Fibroblast of pulmonary artery (primary cell): ENCODE measurements at regions not wholly inside any gene's neighbourhood (a gene's known extent, or its start where the extent isn't known, plus 50 kb on each side); places are given as distances from the start of the nearest gene placed in this dataset.
"Not testable (repeated sequence)": the region's sequence is repeated elsewhere in the genome, so short reads cannot be mapped to it uniquely, and the experiment has no call there.

ENCODE experiments used
- DNase-seq: peaks from one replicate; pipeline ENCODE4 v3.0.0-alpha.2; 2010; ENCODE audit warnings: low read depth
- H3K4me3 ChIP-seq: replicated peaks from 2 replicates; pipeline ENCODE4 v1.5.1; 2011; ENCODE audit warnings: low read depth, mild to moderate bottlenecking, control low read depth, low read length, moderate library complexity
- CTCF ChIP-seq: IDR thresholded peaks from 2 replicates; pipeline ENCODE4 v1.5.1; 2011; ENCODE audit warnings: mild to moderate bottlenecking, control low read depth, low read length, inconsistent platforms; ENCODE audit errors: missing control alignments

DNA sequence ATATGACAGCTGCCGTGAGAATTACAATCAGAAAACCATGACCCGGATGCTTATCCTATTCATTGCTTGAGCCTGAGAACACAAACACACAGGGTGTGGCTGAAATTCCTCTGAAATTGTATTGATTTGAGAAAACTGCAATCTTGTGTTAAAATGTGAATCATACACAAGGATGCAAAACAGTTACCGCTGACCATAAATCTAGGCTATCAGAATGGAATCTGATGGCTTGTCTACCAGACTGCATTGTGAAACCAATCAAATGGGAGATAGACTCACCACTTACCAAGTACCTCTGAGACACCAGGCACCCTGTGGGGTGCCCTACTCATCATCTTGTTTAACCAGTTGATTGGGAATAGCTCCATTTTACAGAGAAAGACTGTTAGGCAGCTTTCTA lies 188.7 kb upstream of the MSX2 start:
- no peak for TF ChIP-seq CTCF
- no peak for DNase-seq

DNA sequence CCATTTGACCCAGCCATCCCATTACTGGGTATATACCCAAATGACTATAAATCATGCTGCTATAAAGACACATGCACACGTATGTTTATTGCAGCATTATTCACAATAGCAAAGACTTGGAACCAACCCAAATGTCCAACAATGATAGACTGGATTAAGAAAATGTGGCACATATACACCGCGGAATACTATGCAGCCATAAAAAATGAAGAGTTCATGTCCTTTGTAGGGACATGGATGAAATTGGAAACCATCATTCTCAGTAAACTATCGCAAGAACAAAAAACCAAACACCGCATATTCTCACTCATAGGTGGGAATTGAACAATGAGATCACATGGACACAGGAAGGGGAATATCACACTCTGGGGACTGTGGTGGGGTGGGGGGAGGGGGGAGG lies 184.6 kb upstream of the MSX2 start:
- not testable (repeated sequence) for H3K4me3 ChIP-seq, DNase-seq

More for the DNA sequence above, 188.7 kb upstream of the MSX2 start:
- H3K4me3 ChIP-seq, result no peak overlapping the region

GRCh38 chr5:174542037-174542436 lies 182.3 kb upstream of the MSX2 start:
- no peak overlapping the region for H3K4me3 ChIP-seq
- DNase-seq, result no peak
- no peak for TF ChIP-seq CTCF

- no peak overlapping the region for H3K4me3 ChIP-seq
- no peak for DNase-seq
- TF ChIP-seq CTCF, result no peak
These were observed 181.9 kb upstream of the MSX2 start for GRCh38 chr5:174542471-174542870.

DNA sequence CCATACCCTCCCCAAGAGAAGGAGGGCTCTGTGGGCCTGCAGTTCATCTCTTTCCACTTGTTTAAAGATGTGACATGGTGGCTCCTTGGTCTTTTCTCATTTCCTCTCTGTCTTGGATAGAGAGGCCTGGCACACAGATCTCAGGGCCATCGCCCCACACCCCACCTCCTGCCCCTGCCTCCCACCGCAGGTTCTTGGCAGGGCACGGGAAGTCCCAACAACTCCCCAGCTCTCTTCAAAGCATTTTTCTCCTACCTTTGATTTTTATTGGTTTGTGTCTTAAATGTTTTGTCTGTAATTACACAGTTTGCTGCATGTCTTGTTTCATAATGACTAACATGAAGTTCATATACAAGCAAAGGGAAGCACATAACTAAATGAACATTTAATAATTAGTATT lies 178.5 kb upstream of the MSX2 start:
- TF ChIP-seq CTCF, result no peak
- DNase-seq, result no peak
- H3K4me3 ChIP-seq, result no peak overlapping the region

DNA sequence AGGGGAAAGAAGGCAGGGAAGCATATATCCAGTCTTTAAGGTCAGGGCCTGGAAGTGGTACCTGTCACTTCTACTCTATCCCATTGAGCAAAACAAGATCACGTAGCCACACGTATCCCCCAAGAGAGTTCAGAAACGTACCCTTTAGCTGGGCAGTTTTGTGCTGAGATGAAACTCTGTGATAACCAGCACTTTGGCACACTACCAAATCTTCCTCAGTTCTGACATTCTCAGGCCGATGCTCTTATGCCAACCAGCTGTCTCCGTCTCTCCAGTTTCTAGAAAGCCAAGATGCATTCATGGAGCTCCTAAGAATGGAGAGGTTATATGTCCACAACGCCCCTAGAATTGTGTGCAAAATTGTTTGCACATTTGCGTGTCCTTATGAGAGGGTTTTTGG lies 176.6 kb upstream of the MSX2 start:
- TF ChIP-seq CTCF, result no peak
- no peak overlapping the region for H3K4me3 ChIP-seq
- no peak for DNase-seq

DNA sequence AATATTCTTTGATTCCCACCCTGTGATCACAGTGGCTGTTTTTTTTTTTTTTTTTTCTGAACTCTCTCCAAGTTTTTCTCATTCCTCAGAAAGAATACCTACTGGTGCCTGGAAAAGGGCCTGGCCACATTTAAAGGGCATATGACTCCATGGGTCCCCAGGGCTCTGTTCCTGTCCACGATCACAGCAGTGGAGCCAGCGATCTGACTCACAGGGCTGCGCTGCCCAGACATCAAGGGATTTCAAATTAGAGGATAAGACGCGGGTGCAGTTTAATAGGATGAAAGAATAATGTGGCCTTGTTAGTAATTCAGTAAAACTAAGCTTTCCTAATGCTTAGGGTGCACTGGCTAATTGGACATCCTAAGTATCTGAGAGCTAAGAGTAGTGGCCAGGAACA lies 175.1 kb upstream of the MSX2 start:
- TF ChIP-seq CTCF, result no peak
- DNase-seq, result no peak
- H3K4me3 ChIP-seq, result no peak overlapping the region

DNA sequence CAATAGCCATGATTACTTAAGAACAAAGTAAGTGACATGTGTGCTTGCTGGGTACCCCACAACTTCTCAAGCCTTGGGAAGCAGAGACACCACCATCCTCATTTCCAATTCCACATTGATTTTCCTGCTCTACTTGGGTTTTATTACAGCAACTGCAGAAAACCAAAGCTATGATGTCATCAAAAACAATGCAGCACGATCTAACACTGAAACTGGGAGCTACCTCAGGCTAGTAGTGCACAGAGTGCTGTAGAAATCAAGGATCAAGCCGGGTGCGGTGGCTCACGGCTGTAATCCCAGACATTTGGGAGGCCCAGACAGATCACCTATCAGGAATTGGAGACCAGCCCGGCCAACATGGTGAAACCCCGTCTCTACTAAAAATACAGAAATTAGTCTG lies 174.4 kb upstream of the MSX2 start:
- no peak for DNase-seq
- no peak for TF ChIP-seq CTCF
- H3K4me3 ChIP-seq, result no peak overlapping the region
